H7 (cell line): ENCODE measurements at regions not wholly inside any gene's neighbourhood (a gene's known extent, or its start where the extent isn't known, plus 50 kb on each side); places are given as distances from the start of the nearest gene placed in this dataset.
"Not testable (repeated sequence)": the region's sequence is repeated elsewhere in the genome, so short reads cannot be mapped to it uniquely, and the experiment has no call there.

Experiments
- DNase-seq: peaks from one replicate; pipeline ENCODE4 v3.0.0; 2012
- H3K27me3 ChIP-seq: 2 replicates; pipeline ENCODE4 v1.6.0; 2011; ENCODE audit warnings: mild to moderate bottlenecking, low read length; ENCODE audit not compliant: control insufficient read depth, insufficient read depth
- H3K36me3 ChIP-seq: replicated peaks from 2 replicates; pipeline ENCODE4 v1.5.1; 2011; ENCODE audit warnings: low read length; ENCODE audit not compliant: control insufficient read depth, insufficient read depth
- H3K4me3 ChIP-seq: 2 replicates; pipeline ENCODE4 v1.5.1; 2011; ENCODE audit warnings: low read depth, mild to moderate bottlenecking, control low read depth, low read length, moderate library complexity; ENCODE audit not compliant: insufficient read depth

DNA sequence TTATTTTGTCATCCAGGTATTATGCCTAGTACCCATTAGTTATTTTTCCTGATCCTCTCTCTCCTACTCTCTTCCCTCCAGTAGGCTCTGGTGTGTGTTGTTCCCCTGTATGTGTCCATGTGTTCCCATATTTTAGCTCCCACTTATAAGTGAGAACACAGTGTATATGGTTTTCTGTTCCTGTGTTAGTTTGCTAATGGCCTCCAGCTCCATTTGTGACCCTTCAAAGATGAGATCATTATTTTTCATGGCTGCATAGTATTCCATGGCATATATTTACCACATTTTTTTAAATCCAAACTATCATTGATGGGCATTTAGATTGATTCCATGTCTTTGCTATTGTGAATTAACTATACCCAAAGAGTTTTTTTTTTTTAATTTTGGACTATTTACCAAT, 1675.7 kb upstream of the B3GALT2 start:
- H3K27me3 ChIP-seq, result no peaks in the 10 kb centered on the region

DNA sequence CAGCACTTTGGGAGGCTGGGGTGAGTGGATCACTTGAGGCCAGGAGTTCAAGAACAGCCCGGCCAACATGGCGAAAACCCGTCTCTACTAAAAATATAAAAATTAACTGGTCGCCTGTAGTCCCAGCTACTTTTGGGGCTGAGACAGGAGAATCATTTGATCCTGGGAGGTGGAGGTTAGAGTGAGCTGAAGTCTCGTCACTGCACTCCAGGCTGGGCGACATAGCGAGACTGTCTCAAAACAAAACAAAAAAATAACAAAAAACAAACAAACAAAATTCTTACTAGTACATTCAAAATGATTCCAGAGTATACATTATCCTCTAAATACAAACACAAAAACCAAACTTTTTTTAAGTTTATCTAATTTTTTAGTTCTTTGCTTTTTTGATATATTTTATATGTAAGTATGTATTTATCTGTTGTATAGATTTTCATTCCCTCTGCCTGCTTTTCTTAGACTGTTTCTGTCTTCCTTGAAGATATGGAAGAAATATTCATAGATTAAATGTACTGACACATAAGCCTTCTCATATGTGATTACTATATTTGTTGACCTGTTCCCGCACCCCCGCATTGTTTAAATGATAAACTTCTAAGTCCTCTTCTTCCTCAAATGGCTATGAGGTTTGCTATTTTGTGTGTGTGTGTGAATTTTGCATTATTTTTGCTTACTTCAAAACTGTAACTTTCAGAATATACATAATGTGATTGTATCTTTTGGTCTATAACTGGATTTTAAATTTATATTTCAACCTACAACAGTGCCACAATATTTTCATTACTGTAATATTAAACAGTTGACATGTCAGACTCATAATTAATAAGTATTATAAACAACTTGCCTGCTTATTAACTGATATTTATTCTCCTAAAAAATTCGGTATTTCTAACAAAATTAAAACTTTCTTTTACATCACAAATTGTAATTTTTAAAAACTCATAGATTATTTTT, 1674.1 kb upstream of the B3GALT2 start:
- no peaks in the 10 kb centered on the region for H3K27me3 ChIP-seq
- no peaks in the 10 kb centered on the region for H3K36me3 ChIP-seq
- no peak for DNase-seq
- H3K4me3 ChIP-seq, result no peak overlapping the region

More for the DNA sequence above, 1675.7 kb upstream of the B3GALT2 start:
- no peaks in the 10 kb centered on the region for H3K36me3 ChIP-seq
- H3K4me3 ChIP-seq, result no peak overlapping the region
- no peak for DNase-seq

DNA sequence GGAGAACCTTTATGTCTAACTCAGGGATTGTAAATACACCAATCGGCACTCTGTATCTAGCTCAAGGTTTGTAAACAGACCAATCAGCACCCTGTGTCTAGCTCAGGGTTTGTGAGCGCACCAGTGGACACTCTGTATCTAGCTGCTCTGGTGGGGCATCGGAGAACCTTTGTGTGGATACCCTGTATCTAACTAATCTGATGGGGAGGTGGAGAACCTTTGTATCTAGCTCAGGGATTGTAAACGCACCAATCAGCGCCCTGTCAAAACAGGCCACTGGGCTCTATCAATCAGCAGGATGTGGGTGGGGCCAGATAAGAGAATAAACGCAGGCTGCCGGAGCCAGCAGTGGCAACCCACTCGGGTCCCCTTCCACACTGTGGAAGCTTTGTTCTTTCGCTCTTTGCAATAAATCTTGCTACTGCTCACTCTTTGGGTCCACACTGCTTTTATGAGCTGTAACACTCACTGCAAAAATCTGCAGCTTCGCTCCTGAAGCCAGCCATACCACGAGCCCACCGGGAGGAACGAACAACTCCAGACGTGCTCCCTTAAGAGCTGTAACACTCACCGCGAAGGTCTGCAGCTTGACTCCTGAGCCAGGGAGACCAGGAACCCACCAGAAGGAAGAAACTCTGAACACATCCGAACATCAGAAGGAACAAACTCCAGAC, 1673.2 kb upstream of the B3GALT2 start:
- H3K4me3 ChIP-seq, H3K27me3 ChIP-seq, H3K36me3 ChIP-seq, DNase-seq: not testable (repeated sequence)

DNA sequence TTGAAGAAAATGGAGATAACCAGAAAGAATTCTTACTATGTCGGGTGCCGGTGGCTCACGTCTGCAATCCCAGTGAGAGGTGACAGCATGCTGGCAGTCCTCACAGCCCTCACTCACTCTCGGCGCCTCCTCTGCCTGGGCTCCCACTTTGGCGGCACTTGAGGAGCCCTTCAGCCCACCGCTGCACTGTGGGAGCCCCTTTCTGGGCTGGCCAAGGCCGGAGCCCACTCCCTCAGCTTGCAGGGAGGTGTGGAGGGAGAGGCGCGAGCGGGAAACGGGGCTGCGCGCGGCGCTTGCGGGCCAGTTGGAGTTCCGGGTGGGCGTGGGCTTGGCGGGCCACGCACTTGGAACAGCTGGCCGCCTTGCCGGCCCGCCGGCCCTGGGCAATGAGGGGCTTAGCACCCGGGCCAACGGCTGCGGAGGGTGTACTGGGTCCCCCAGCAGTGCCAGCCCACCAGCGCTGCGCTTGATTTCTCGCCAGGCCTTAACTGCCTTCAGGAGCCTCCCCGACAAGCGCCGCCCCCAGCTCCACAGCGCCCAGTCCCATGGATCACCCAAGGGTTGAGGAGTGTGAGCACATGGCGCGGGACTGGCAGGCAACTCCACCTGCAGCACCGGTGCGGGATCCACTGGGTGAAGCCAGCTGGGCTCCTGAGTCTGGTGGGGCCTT, 1672.5 kb upstream of the B3GALT2 start:
- DNase-seq, H3K4me3 ChIP-seq, H3K36me3 ChIP-seq, H3K27me3 ChIP-seq: not testable (repeated sequence)

DNA sequence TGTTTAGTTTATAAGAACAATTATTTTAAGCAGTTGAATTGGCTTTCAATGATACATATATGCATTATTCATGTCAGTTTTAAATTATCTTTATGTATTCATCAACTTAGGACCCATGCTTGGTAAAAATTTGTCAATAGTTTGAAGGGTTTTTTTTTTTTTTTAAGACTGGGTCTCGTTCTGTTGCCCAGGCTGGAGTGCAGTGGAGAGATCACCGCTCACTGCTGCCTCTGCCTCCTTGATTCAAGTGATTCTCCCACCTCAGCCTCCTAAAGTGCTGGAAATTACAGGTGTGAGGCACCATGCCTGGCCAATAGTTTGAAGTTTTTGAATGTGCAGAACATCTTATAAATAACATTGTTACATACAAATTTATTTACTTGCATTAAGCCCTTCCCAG, 1671.0 kb upstream of the B3GALT2 start:
- no peak for DNase-seq
- Histone ChIP-seq H3K27me3 (no peaks in the 10 kb centered on the region), H3K36me3 (no peaks in the 10 kb centered on the region), H3K4me3 (no peak overlapping the region)

DNA sequence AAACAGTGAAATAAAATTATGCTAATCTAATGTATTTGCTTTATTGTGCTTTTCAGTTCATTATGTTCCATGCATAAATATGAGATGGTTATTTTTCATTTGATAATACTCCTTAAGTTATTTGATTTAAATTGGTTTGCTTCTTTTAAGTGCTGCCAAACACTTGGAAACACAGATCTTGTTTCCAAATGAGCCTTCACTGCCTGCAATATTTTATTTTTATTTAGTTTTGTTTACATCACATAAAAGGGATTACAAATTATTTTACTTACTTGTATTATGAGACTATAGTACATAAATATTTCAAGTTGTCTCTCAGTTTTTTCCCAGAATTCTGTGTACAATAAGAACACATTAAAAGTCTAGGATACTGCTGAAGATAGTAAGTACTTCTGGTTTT, 1662.4 kb upstream of the B3GALT2 start:
- H3K27me3 ChIP-seq, result no peaks in the 10 kb centered on the region
- H3K36me3 ChIP-seq, result no peaks in the 10 kb centered on the region
- no peak for DNase-seq
- H3K4me3 ChIP-seq, result no peak overlapping the region

DNA sequence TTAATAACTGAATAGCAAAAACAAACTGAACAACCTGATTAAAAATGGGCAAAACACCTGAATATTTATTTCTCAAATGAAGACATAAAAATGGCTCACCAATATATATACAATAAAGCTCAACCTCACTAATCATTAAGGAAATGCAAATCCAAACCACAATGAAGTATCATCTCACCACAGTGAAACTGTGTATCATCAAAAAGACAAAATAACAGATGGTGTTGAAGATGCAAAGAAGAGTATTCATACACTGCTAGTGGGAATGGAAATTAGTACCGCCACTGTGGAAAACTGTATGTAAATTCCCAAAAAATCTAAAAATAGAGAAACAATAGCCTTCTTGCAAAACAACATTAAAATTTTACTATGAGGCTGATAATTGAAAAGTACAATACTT, 1660.1 kb upstream of the B3GALT2 start:
- no peak for DNase-seq
- Histone ChIP-seq H3K36me3 (no peaks in the 10 kb centered on the region), H3K4me3 (no peak overlapping the region), H3K27me3 (no peaks in the 10 kb centered on the region)

DNA sequence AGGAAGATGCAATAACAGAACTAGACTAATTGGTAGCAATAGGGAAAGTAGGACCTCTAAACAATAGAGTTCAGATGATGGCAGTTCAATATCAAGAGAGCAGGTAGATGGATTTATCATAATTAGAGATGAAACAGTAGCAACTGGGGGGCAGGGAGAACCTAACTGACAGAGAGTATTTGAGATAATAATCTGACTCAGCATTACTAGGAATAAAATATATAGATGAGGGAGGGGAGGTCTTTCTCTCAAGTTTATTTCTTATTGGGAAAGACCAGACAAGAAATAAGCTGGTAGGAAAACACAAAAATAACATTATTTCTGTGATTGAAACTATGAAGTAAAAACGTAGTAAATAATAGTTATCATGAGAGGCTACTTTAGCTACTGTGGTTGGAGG, 1656.7 kb upstream of the B3GALT2 start:
- no peaks in the 10 kb centered on the region for H3K36me3 ChIP-seq
- DNase-seq, result no peak
- H3K27me3 ChIP-seq, result no peaks in the 10 kb centered on the region
- no peak overlapping the region for H3K4me3 ChIP-seq

DNA sequence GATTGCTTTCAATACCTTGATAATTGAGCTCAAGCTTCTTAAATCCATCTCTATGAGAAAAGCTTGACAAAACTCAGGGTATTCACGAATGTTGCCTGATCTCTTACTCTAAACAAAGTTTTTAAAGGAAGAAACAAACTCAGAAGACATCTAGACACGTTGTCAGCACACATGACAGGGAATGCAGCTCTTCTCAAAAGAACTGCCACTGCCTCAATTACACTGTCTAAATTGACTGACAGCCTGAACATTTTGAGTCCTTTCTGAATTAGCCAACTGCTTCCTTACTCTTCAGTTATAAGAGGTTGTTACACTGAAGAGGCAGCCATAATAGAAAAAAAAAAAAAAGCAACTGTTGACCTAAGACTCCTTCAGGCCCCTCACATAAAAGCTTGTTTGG, 1646.7 kb upstream of the B3GALT2 start:
- H3K4me3 ChIP-seq, result no peak overlapping the region
- no peak for DNase-seq

DNA sequence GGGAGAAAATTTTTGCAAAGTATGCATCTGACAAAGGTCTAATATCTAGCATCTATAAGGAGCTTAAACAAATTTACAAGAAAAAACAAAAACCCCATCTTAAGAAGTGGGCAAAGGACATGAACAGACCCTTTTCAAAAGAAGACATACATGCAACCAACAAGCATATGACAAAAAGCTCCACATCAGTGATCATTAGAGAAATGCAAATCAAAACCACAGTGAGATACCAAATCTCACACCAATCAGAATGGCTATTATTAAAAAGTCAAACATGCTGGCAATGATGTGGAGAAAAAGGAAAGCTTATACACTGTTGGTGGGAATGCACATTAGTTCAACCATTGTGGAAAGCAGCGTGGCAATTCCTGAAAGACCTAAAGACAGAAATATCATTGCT, 1645.2 kb upstream of the B3GALT2 start:
- H3K4me3 ChIP-seq, DNase-seq, H3K36me3 ChIP-seq, H3K27me3 ChIP-seq: not testable (repeated sequence)

More for the DNA sequence above, 1646.7 kb upstream of the B3GALT2 start:
- H3K27me3 ChIP-seq, result no peaks in the 10 kb centered on the region
- H3K36me3 ChIP-seq, result no peaks in the 10 kb centered on the region

DNA sequence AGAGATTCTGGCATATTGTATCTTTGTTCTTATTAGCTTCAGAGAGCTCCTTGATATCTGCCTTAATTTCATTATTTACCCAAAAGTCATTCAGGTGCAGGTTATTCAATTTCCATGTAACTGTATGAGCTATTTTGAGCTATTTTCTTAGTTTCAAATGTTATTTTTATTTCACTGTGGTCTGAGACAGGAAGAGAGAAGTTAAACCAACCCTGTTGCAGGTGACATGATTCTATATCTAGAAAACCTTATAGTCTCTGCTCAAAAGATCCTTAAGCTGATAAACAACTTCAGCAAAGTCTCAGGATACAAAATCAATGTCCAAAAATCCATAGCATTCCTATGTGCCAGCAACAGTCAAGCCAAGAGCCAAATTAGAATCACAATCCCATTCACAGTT, 1644.0 kb upstream of the B3GALT2 start:
- DNase-seq, result no peak
- Histone ChIP-seq H3K27me3 (no peaks in the 10 kb centered on the region), H3K4me3 (no peak overlapping the region), H3K36me3 (no peaks in the 10 kb centered on the region)

DNA sequence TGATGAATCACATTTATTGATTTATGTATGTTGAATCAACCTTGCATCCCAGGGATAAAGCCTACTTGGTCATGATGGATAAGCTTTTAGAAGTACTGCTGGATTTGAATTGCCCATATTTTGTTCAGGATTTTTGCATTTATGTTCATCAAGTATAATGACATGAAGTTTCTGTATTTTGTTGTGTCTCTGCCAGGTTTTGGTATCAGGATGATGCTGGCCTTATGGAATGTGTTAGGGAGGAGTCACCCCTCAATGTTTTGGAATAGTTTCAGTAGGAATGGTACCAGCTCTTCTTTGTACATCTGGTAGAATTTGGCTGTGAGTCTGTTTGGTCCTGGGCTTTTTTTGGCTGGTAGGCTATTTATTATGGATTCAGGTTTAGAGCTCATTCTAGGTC, 1643.1 kb upstream of the B3GALT2 start:
- Histone ChIP-seq H3K27me3 (no peaks in the 10 kb centered on the region), H3K36me3 (no peaks in the 10 kb centered on the region), H3K4me3 (no peak overlapping the region)
- DNase-seq, result no peak

DNA sequence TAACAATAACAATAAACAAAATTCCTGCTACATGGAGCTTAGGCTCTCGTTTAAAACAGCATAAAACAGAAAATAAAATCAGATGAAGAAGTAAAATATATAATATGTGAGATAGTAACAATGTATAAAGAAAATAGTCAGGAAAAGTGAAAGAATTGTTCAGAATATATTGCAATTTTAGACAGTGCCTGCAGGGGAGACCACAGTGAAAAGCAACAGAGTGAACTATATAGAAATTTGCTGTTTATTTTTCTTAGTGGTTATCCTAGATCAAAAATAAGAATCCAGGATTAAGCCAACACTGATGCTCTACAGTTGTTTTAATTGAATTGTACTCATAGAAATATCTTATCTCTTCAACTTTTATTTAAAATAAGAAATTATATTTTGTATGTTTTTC, 1639.0 kb upstream of the B3GALT2 start:
- Histone ChIP-seq H3K4me3 (no peak overlapping the region), H3K27me3 (no peaks in the 10 kb centered on the region), H3K36me3 (no peaks in the 10 kb centered on the region)
- no peak for DNase-seq

DNA sequence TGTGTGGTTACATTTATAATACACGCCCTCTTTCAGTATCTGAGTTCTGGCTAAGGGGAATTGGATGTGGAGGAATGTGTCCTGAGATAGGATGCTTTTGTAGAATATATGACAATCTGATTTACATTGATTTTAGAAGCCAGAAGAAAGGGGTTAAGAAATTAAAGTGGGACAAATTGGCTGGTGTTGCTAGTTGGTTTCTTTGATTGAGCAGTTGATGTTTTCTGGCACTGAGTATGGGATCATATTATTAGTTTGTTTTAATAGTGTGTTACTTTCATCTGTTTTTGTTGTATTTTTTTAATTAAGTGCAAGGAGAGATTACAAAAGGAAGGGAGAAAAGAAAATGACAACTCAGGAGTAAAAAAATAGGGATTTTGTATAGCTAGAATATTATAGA, 1634.7 kb upstream of the B3GALT2 start:
- no peaks in the 10 kb centered on the region for H3K36me3 ChIP-seq
- no peak for DNase-seq
- H3K27me3 ChIP-seq, result no peaks in the 10 kb centered on the region
- H3K4me3 ChIP-seq, result no peak overlapping the region

DNA sequence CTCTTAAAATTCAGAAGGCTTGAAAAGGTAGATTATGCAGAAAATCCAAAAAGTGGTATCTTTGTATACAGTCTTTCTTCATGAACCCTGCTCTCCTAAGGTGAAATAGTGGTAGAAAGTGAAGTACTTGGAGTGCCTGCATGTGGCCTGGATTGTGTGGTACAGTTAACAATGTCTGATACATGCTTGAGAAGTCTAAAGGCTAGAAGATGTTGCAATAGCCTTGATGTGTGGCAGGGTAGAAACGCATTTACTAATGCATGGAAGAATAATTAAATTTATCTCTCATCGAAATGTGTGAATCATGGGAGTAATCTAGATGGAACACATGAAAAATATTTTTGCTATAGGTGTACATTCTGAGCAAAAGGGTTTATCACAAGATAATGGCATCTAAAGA, 1632.3 kb upstream of the B3GALT2 start:
- H3K4me3 ChIP-seq, result no peak overlapping the region
- no peaks in the 10 kb centered on the region for H3K27me3 ChIP-seq
- DNase-seq, result no peak
- H3K36me3 ChIP-seq, result no peaks in the 10 kb centered on the region
